Forelimb muscle (tissue), 1 donor: ENCODE measurements at regions not wholly inside any gene's neighbourhood (a gene's known extent, or its start where the extent isn't known, plus 50 kb on each side); places are given as distances from the start of the nearest gene placed in this dataset.
"Not testable (repeated sequence)": the region's sequence is repeated elsewhere in the genome, so short reads cannot be mapped to it uniquely, and the experiment has no call there.

Experiments used
- DNase-seq: peaks from one replicate; pipeline ENCODE4 v3.0.0-alpha.2; 2013; ENCODE audit warnings: low read depth

GRCh38 chr9:111276431-111277128 is 53.4 kb downstream of the OR2K2 start:
- no peak for DNase-seq

- DNase-seq, result no peak
Observed at GRCh38 chr9:111274737-111275136, 55.3 kb downstream of the OR2K2 start.

GRCh38 chr9:111272581-111272980 is 57.4 kb downstream of the OR2K2 start:
- DNase-seq, result no peak

- no peak for DNase-seq
Observed at GRCh38 chr9:111271481-111272080, 58.4 kb downstream of the OR2K2 start.

GRCh38 chr9:111271047-111271446 is 59.0 kb downstream of the OR2K2 start:
- no peak for DNase-seq

- DNase-seq, result not testable (repeated sequence)
Observed at GRCh38 chr9:111266024-111266423, 64.0 kb downstream of the OR2K2 start.

- DNase-seq, result no peak
Observed at GRCh38 chr9:111263116-111263515, 66.9 kb downstream of the OR2K2 start.

- no peak for DNase-seq
Observed at GRCh38 chr9:111258875-111259271, 71.2 kb downstream of the OR2K2 start.

- DNase-seq, result no peak
Observed at GRCh38 chr9:111258209-111258874, 71.7 kb downstream of the OR2K2 start.

GRCh38 chr9:111253742-111254437 is 76.1 kb downstream of the OR2K2 start:
- DNase-seq, result no peak

GRCh38 chr9:111250875-111251842 is 78.9 kb downstream of the OR2K2 start:
- no peak for DNase-seq

- no peak for DNase-seq
Observed at GRCh38 chr9:111237447-111237846, 92.6 kb downstream of the OR2K2 start.

- no peak for DNase-seq
Observed at GRCh38 chr9:111236332-111236731, 93.7 kb downstream of the OR2K2 start.

- no peak for DNase-seq
Observed at GRCh38 chr9:111233963-111234362, 96.1 kb downstream of the OR2K2 start.

- peak; percentile 32 for DNase-seq
Observed at GRCh38 chr9:111232997-111233790, 96.8 kb downstream of the OR2K2 start.

- no peak for DNase-seq
Observed at GRCh38 chr9:111231801-111232580, 98.0 kb downstream of the OR2K2 start.

GRCh38 chr9:111222757-111223156 is 107.3 kb downstream of the OR2K2 start:
- DNase-seq, result no peak

- DNase-seq, result no peak
Observed at GRCh38 chr9:111212874-111213273, 117.2 kb downstream of the OR2K2 start.

- no peak for DNase-seq
Observed at GRCh38 chr9:111198936-111199335, 131.1 kb downstream of the OR2K2 start.

GRCh38 chr9:111197256-111197655 is 132.8 kb downstream of the OR2K2 start:
- DNase-seq, result no peak
